ENCODE measurements at regions not wholly inside any gene's neighbourhood (a gene's known extent, or its start where the extent isn't known, plus 50 kb on each side); places are given as distances from the start of the nearest gene placed in this dataset.

DNA sequence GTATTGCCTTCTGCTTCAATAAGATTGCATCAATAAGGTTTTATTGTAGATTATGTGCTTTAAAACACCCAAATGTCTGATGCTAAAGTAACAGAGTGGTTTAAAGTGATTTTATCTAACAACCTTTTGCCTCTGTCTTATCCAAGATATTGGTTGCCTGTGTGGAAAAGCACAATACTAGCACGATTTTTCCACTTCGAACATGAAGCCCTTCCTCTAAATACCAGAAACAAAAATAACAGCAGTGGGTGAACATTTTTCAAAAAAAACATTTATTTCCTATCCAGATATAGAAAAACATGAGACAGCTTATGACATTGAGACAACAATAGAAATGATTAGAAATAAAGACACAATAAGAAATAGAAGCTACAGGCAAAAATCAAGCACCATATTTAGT is 59.5 kb upstream of the MDFIC start:
- CTCF ChIA-PET, result interaction anchor here (6.9 to 7.0 kb wide), 2 partner anchors 78 to 355 kb away, joined by 102 to 107 read pairs; no protein-coding TSS in a partner anchor
- FAIRE-seq (no peak), ATAC-seq (no peak), DNase-seq (ENCODE audit: low read depth, low spot score) (no peak)
- Histone ChIP-seq H3K4me3 (no peak overlapping the region), H3K79me2 (ENCODE audit: control insufficient read depth, insufficient read depth, low read length) (no peaks in the 10 kb centered on the region), H3K9me3 (replicated peaks; ENCODE audit: control insufficient read depth, insufficient read depth, low read length) (no peaks in the 10 kb centered on the region), H3K27me3 (replicated peaks in 1 of 2; ENCODE audit: control insufficient read depth in 2 of 2, insufficient read depth in 2 of 2, low read length in 1 of 2) (no peaks in the 10 kb centered on the region), H4K20me1 (ENCODE audit: control insufficient read depth, insufficient read depth) (no peaks in the 10 kb centered on the region), H3K27ac (ENCODE audit: control insufficient read depth, insufficient read depth) (no peak overlapping the region), H3K4me1 (ENCODE audit: control insufficient read depth, insufficient read depth, low read length) (no peaks in the 10 kb centered on the region), H3K9ac (ENCODE audit: control insufficient read depth, insufficient read depth, low read length) (no peak overlapping the region), H3K36me3 (ENCODE audit: control insufficient read depth in 2 of 2, insufficient read depth in 2 of 2, low read length in 1 of 2) (no peaks in the 10 kb centered on the region), H2AFZ (ENCODE audit: control insufficient read depth, low read depth, low read length) (no peak overlapping the region), H3K4me2 (ENCODE audit: control insufficient read depth, insufficient read depth) (no peak overlapping the region)
- RAD21 ChIA-PET (ENCODE audit: unreplicated experiment), result interaction anchor here (1.0 to 6.8 kb wide), 3 partner anchors 8 to 818 kb away, joined by 3 to 100 read pairs (median 4); no protein-coding TSS in a partner anchor
- POLR2A ChIA-PET, result no interaction called here
- 89% methylated on average over 2 of the region's 2 CpGs for WGBS (ENCODE audit: insufficient coverage, insufficient replicate concordance, low lambda C conversion rate, missing lambda C conversion rate)
- intact Hi-C loops (cut with micrococcal nuclease; ENCODE audit: unreplicated experiment), result loop anchor here (10.0 kb wide), 2 partner anchors 822 to 838 kb away; no protein-coding TSS in a partner anchor
- SMC1A ChIA-PET (ENCODE audit: uncharacterized antibody, unreplicated experiment), result interaction anchor here (0.7 to 7.2 kb wide), 6 partner anchors 10 to 355 kb away, joined by 3 to 150 read pairs (median 4); no protein-coding TSS in a partner anchor
- no peak for TF ChIP-seq TARDBP (IDR thresholded peaks at IDR 0.05; ENCODE audit: borderline replicate concordance)
- TF ChIP-seq, protein P1, sequence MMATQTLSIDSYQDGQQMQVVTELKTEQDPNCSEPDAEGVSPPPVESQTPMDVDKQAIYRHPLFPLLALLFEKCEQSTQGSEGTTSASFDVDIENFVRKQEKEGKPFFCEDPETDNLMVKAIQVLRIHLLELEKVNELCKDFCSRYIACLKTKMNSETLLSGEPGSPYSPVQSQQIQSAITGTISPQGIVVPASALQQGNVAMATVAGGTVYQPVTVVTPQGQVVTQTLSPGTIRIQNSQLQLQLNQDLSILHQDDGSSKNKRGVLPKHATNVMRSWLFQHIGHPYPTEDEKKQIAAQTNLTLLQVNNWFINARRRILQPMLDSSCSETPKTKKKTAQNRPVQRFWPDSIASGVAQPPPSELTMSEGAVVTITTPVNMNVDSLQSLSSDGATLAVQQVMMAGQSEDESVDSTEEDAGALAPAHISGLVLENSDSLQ (IDR thresholded peaks at IDR 0.05), result no peak
- TF ChIP-seq, protein P2, sequence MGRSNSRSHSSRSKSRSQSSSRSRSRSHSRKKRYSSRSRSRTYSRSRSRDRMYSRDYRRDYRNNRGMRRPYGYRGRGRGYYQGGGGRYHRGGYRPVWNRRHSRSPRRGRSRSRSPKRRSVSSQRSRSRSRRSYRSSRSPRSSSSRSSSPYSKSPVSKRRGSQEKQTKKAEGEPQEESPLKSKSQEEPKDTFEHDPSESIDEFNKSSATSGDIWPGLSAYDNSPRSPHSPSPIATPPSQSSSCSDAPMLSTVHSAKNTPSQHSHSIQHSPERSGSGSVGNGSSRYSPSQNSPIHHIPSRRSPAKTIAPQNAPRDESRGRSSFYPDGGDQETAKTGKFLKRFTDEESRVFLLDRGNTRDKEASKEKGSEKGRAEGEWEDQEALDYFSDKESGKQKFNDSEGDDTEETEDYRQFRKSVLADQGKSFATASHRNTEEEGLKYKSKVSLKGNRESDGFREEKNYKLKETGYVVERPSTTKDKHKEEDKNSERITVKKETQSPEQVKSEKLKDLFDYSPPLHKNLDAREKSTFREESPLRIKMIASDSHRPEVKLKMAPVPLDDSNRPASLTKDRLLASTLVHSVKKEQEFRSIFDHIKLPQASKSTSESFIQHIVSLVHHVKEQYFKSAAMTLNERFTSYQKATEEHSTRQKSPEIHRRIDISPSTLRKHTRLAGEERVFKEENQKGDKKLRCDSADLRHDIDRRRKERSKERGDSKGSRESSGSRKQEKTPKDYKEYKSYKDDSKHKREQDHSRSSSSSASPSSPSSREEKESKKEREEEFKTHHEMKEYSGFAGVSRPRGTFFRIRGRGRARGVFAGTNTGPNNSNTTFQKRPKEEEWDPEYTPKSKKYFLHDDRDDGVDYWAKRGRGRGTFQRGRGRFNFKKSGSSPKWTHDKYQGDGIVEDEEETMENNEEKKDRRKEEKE (IDR thresholded peaks at IDR 0.05), result no peak
- TF ChIP-seq IKZF2 (IDR thresholded peaks at IDR 0.05), result no peak
- no peak for TF ChIP-seq SMARCA5 (IDR thresholded peaks at IDR 0.05)
- no peak for TF ChIP-seq RB1 (IDR thresholded peaks at IDR 0.05; ENCODE audit: borderline replicate concordance)
- TF ChIP-seq FOXM1 (IDR thresholded peaks at IDR 0.05; ENCODE audit: low read depth, low read length), result no peak
- TF ChIP-seq, protein P3, sequence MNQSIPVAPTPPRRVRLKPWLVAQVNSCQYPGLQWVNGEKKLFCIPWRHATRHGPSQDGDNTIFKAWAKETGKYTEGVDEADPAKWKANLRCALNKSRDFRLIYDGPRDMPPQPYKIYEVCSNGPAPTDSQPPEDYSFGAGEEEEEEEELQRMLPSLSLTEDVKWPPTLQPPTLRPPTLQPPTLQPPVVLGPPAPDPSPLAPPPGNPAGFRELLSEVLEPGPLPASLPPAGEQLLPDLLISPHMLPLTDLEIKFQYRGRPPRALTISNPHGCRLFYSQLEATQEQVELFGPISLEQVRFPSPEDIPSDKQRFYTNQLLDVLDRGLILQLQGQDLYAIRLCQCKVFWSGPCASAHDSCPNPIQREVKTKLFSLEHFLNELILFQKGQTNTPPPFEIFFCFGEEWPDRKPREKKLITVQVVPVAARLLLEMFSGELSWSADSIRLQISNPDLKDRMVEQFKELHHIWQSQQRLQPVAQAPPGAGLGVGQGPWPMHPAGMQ (IDR thresholded peaks at IDR 0.05; ENCODE audit: borderline replicate concordance), result no peak
- TF ChIP-seq, protein P4, sequence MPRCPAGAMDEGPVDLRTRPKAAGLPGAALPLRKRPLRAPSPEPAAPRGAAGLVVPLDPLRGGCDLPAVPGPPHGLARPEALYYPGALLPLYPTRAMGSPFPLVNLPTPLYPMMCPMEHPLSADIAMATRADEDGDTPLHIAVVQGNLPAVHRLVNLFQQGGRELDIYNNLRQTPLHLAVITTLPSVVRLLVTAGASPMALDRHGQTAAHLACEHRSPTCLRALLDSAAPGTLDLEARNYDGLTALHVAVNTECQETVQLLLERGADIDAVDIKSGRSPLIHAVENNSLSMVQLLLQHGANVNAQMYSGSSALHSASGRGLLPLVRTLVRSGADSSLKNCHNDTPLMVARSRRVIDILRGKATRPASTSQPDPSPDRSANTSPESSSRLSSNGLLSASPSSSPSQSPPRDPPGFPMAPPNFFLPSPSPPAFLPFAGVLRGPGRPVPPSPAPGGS (IDR thresholded peaks at IDR 0.05; ENCODE audit: borderline replicate concordance, insufficient read depth, low read depth, low read length, poor library complexity, severe bottlenecking), result no peak
- TF ChIP-seq MTA2 (IDR thresholded peaks at IDR 0.05; ENCODE audit: low read depth), result no peak
- no peak for TF ChIP-seq SIN3A (IDR thresholded peaks at IDR 0.05; ENCODE audit: low read depth, low read length)
- no peak for TF ChIP-seq ZNF384 (IDR thresholded peaks at IDR 0.05; ENCODE audit: borderline replicate concordance, low read depth, low read length)
- in situ Hi-C loops (cut with MboI), result loop anchor here (10.0 kb wide), 1 partner anchor 352 kb away; no protein-coding TSS in a partner anchor
- no TSS peak for BruUV-seq (replicated peaks)

All from GM12878 (cell line).